ELF-1 (cell line): ENCODE measurements at regions not wholly inside any gene's neighbourhood (a gene's known extent, or its start where the extent isn't known, plus 50 kb on each side); places are given as distances from the start of the nearest gene placed in this dataset.

Source experiments
- DNase-seq: peaks from one replicate; pipeline ENCODE4 v3.0.0-alpha.2; 2016; ENCODE audit warnings: low read depth, low spot score

DNA sequence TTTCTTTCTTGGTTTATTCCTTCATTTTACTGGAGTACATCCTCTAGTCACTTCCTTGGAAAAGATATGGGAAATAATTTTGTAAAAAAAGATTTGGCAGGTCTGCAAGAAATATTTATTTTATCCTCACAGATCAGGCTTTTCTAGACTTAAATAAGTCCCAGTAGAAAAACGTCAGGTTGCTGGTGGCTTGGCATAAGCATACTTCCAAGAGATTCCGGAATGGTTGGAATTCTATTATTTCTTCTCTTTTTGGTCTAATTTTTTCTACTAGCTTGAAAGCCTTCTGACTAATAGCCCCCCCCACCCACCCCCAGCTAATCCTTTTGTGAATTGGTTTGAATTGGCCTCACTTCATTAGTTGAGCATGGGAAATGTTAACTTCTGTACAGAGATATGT lies 147.6 kb downstream of the ZIC5 start:
- DNase-seq: no peak

DNA sequence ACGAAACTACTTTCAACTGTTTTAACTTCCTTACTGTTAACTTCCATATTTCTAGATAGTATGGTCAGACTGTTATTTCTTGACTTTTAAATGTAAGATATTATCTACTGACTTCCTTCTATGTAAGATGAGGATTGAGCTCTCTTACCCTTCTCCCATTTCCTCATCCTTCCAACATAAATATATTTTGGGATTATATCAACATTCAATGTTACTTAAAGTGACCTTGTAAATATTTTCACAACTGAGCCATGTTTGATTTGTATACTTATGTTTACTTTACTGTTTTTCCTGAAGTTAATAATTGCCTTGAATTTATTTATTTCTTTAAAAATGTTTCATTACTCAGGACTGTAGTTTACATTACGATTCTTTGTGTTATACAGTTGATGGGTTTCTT lies 148.7 kb downstream of the ZIC5 start:
- DNase-seq: no peak

DNA sequence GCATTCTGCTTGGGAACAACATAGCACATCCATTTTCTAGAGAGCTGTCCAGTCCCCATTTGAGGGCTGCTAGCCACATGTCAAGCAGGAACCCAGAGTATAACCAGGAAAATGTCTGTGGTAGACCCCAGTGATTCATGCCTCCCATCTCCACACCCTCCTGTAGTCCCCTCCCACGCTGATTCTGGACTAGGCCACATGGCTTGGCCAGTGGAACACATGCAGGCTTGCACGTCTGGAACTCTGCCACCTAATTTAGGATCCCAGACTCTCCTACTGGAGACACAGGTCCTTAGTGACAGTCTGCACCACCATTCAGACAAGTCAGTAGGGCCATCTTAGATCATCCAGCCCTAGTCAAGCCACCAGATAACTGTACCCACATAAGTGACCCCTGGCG lies 149.8 kb downstream of the ZIC5 start:
- DNase-seq: no peak

DNA sequence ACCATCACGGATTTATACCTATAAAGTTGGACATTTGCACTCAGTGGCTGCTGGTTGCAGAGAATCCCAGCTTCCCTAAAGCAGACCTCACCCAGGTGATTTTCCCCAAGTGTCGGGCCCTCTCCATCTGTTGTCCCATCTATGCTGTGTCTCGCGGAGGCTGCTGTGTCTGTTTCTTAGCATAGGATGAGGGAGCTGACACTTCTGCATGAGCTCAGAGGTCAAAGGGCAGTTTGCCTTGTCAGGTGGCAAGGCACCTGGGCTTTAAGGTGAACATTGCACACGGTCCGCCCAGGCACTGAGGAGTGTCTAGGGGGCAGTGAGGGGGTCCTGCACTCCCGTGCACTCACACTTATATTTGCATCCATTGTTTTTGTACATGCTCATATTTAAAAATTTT lies 151.6 kb downstream of the ZIC5 start:
- no peak for DNase-seq

DNA sequence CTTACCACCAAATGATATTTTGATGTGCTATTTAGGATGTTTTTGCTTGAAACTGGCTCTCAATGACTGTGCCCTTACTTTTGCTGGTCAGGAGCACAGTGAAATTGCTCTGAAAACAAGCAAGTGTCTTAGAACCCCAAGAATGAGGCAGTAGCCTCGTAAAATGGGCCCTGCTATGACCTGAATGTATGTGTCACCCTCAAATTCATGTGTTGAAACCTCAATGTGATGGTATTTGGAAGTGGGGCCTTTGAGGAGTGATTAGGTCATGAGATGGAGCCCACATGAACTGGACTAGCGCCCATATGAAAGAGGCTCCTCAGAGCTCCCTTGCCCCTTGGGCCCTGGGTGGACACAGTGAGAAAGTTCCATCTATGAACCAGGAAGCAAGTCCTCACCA lies 155.2 kb downstream of the ZIC5 start:
- no peak for DNase-seq

DNA sequence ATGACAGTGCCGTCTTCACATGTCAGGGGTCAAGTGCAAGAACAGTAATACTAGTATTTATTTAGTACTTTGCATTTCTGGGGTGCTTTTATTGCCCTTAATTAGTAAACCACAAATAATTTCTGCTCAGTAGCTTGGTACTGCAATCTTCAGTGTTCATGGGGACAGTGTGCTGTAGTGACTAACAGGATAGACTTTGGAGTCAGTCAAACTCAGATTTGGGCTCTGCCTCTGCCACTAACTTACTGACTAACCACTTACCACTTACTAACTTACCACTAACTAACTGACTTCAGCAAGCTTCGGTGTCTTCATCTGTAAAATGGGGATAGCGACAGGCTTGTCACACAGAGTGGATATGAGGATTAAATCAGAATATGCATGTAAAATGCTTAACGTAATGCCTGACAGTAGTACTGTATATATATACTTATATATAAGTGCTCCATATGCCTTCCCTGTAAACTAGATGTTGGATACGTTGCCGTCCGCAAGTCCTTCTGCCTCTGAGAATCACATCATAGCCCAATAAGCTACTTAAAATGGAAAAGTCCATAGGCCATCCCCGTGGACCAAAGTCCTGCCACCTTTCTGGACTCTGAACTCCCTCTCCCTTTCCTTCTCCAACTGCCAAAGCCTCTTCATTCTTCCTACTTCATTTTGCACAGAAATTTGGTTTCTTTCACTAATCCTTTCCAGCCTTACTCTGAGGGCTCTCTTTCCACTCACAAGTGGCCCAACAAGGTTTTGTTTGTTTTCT lies 158.1 kb downstream of the ZIC5 start:
- no peak for DNase-seq

DNA sequence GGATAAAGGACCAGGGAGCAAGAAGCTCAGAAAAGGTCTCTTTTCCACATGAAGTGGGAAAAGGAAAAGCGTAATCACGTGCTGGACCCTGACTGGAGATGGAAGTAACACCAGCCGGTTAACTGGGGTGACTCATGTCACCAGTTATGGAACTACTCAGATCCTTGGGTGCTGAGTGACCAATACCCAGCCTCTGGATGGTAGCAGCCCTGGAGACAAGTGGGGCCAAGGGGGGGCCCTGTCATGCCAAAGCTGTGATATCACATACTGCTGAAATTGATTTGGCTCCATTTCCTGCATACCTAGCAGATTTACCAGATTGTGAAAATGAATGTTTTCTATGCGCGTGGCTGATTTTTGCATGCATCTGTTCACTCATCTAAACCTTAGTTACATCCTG lies 158.9 kb downstream of the ZIC5 start:
- DNase-seq: no peak

DNA sequence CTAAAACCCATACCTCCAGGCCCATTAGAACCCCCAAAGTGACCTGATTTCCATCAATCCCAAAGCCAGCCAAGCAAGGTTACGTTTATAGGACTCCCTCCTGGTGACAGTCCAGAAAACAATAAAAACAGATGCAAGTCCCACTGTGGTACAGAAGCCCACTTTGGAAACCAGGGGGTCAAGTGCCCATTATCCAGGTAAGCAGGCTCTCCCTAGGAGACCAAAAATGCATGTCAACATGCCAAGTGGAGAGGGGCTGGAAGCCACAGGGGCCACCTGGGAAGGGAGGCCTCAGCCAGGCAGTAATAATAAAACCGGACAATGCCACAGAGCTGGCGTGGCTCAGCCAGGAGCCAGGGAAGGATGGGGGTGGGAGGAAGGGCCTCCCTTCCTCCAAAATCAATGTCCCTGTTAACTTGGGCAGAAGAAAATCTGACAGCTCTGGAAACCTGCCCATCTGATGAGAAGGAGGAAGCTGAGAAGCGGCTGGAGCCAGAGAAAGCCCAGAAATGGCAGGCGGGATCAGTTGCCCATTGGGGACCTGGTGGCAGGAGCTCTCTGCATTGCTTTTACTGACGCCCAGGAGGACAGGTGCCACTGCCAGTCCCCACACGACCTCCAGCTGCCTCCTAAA lies 160.4 kb downstream of the ZIC5 start:
- no peak for DNase-seq

DNA sequence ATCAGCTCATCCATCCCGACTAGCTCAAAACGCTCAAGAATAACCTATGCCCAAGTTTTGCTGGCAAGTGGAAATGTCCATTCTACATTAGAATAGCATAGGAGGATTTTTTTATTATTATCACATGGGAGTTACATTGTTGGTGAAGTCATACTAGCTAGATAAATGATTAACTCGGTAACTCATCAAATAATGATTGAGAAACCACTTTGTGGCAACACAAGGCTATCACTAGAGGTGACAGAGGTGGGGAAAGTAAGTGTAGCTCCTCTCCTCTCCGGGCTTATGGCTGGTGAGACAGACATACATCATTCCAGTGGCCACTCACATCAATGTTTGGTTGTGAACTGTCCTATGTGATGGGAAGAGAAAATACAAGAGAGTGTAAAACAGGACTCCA lies 161.6 kb downstream of the ZIC5 start:
- no peak for DNase-seq

DNA sequence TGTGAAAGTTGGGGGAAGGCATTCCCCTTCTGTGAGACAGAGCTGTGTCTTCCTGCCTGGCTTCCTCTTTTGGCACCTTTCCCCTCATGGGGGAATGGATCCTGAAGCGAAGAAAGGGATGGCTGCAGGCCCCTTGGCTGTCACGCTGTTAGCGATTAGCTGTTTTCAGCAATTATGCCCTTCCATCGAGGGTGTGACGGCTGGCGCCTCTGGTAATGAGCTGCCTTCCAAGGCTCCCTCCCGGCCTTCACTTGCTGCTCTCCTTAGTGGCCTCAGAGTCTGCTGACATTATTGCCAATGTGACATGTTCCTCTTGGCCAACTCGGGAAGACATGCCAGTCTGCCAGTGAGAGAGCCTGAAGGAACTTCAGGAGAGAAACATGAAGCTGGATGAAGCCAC lies 162.1 kb downstream of the ZIC5 start:
- DNase-seq: no peak

DNA sequence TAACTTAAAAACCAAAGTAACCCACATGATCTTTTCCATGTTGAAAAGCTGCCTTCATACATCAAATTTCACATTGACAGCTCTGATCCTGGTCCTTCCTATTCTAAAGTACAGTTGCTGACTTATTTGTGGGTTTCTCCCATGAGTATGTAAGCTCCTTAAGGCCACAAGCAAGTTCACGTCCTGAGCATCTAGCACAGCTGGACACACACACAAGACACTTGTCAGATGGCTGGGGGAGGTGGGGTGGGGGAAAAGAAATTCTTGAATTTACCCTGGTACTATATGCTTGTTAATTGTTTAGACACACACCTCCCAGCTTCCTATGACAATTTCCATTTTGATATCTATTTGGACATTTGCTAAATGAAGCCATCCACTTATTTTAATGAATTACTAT lies 162.8 kb downstream of the ZIC5 start:
- DNase-seq: no peak

DNA sequence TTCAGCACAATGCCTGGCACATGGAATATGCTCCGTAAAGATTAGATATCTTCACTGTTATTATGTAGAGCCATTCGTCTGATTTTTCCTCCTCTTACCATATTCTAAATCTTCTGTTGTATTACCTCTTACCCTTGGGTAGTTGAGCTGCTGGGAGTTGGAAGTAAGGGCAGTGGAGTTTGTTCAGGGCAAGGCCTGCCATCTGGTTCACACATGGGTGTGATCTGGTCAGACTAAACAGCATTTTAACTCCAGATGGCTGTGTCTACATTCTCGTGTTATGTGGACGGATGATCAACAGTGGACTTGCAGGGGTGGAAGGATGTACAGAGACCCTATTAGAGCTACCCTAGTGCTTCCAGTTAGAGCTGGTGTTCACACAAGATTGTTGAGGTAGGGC lies 164.9 kb downstream of the ZIC5 start:
- DNase-seq: no peak

DNA sequence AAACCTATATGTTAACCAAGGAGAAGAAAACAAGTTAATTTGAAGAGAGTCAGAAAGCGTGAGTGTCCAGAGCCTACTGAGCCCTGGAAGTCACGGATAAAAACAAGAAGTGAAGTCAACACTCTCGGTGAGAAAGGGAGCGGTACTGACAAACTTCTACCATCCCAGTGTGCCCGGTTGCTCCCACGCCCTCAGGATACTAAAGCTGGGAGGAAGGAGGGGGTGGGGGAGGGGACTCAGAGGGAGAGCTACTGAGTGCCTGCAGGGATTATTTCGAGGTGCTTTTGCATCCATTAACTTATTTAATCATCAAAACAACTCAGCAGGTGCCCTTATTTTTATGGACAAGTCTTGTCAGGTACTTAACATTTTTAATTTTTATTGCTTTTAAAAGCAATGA lies 166.2 kb downstream of the ZIC5 start:
- DNase-seq: peak; percentile 31

DNA sequence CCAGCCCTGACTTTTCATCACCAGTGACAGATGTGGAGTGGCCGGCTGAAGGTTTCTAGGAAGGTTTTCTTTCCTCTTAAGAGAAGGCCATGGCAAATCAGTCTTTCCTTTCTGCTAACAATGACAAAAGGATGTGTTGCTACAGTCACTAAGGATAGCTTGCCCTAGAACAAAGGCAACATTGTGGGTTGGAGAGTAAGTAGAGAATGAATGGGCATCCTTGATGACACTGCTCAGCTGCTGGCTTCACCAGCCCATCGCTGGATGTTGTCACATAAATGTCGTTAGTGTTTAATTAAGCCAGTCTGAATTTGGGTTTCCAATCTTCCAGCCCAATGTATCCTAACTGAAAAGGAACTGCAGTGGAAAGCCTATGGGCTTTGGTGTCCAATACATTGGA lies 168.4 kb downstream of the ZIC5 start:
- DNase-seq: no peak

DNA sequence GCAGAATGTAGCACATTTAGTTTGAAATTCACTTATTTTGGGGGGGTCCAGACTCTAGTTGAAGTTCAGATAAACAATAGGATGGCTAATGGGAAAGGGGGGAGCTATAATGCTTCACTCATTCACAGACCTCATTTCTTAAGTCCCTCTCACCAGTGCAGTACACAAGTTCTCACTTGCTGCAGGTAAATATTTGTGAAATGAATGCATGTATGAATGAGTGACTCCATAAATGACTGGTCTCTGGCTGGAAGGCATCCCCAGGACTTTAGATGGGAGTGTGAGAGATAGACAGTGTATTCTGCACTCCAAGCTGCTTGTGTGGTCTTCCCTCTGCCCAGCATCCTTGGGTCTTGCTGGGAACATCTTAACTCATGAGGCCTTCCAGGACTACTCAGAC lies 169.2 kb downstream of the ZIC5 start:
- no peak for DNase-seq

DNA sequence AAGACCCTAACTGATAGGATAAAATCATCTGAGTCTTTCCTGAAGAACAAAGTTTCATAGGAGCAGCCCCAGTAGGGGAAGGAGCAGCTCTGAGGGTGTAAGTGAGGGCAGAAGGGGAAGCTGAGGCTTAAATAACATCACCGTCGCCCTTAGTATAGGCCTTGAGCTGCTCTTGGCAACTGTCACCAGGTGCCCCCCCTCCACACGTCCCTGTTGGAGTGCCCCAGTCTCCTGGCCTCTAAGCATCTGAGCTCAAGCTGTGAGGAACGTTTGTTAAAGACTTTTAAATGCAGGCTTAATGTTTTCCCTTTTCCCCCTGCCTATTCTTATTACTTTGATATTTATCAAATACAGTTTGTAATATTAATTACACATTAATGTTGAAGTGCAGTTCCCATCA lies 170.6 kb downstream of the ZIC5 start:
- DNase-seq: no peak

DNA sequence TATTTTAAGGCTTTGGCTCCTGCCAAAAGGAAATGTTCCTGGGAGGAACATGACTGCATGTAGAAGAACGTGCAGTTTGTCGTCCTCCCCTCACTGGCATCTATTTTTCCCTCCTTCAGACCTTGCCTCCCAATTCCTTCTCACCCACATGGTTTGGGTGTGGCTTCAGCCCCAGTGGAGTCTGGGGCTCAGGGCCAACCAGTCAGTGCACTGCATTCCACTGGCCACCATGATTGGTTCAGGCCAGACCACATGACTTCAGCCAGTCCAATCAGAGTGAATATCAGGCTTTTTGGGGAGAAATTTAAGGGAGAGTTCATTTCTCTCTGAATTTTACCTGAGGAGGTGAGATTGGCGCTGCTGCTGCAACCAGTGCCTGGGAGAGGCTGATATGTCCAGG lies 171.6 kb downstream of the ZIC5 start:
- DNase-seq: no peak

DNA sequence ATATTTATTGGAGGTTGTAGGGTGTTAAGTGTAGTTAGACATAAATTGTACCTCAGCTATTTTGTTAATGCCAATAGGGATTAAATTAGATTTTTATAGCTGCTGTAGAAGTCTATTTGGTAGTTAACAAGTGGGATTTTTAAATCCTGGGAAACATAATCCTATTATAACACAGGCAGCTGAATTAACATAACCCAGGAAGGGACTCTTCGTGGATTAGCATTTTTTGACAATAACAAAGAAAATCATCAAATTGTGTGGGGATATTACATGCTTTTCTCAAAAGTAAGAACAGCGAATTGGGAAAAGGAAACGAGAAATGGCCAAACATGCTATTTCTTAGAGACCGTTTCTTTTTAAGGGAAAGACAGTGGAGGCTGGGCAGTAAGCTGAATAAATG lies 172.8 kb downstream of the ZIC5 start:
- DNase-seq: no peak

DNA sequence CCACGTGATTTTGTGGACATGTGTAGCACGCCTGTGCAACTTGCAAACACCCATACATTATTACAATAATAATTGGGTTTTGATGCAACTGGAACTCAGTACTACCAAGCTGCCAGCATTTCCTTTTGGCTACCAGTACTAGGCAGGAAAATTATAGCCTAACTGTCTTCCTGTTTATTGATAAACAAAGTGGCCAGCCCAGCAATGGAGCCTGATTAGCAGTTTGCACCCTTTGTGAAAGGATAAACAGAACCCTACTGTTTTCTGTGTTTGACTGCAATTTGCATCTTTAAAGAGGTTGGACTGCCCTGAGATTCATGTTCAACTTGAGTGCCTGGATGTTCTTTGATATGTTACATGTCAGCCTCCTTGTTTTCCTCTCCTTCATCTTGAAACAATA lies 173.9 kb downstream of the ZIC5 start:
- peak; percentile 33 for DNase-seq

DNA sequence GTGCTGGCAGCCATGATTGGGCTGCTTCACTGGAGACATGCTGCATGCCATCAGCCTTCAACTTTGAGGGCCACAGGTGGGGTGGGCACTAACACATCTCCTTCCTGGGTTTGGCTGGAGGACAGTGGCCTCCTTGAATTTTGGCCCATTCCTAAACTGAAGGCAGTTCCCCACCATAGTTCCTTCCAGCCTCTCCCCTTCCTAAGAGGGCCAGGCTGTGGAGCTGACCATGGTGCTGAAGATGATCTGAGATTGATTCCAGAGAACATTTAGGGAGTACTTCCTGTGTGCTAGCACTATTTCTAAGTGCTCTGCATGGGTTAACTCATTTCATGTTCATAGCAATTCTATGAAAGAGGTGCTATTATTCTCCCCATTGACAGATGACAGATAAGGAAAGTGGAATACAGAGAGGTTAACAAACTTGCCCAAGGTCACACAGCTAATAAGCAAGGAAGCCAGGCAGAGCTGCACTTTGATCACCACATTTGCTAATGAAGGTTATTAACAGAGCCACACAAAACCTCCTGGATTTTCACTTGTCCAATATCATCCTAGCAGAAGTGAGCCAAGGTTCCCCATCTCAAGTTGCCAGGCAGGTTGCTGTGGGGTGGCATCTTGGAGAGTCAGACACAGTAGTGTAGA lies 175.3 kb downstream of the ZIC5 start:
- DNase-seq: peak; percentile 66

DNA sequence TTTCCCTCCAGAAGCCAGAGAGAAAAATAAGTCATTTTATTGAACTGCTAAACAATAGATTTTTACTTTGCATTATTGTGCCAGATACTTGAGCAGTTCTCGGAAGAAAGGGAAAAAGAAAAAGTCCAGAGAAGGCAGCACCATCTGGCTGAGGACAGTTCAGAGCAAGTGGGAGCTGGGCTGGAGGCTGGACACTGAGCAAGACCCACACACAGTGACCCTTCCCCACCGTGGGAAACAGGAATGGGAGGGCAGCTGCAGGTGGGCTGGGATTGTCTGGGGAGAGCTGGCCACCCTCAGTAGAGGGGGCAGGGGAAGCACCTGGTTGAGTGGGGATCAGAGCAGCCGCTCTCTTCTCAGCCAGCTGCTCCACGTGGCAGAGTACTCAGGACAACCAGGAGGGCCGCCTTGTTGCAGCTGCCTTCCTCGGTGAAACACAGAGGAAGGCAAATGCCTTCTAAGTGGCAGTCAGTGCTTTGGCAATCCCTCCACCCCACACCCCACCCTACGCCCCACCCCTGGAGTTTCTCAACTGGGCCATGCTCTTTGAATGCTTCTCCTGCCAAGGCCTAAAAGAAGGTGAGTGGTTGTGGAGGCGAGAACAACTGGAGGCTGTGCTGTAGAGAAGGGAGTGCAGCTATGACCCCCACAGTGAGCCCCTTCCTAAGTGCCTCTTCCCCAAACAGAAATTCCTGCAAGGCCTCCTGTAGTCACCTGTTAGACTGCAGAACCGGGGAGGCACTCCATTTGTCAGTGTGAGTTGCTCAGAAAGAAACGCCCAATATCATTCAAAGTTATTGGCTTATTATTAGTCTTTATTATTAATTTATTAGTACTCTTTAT lies 179.3 kb downstream of the ZIC5 start:
- no peak for DNase-seq

DNA sequence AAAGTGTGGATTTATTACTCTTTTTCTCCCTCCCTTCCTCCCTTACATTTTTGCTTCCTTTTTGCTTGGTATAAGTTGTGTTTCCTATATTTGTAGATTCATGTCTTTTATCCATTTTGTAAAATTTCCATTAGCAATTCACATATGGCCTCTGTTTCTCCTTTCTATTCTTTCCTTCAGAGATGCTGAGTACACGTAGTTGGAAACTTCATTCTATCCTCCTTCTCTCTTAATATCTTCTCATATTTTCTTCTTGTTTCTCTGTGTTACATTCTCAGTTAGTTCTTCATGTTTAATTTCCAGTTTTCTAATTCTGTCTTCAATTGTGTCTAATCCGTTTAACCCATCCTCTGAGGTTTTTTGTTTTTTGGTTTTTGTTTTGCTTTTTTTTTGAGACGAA lies 188.9 kb downstream of the ZIC5 start:
- no peak for DNase-seq
